ENCODE measurements at regions not wholly inside any gene's neighbourhood (a gene's known extent, or its start where the extent isn't known, plus 50 kb on each side); places are given as distances from the start of the nearest gene placed in this dataset.

- no peak for DNase-seq (ENCODE audit: low read depth in 4 of 4, low spot score in 2 of 4)
These were observed 685.5 kb downstream of the KCTD8 start for GRCh38 chr4:43763029-43763610.

DNA sequence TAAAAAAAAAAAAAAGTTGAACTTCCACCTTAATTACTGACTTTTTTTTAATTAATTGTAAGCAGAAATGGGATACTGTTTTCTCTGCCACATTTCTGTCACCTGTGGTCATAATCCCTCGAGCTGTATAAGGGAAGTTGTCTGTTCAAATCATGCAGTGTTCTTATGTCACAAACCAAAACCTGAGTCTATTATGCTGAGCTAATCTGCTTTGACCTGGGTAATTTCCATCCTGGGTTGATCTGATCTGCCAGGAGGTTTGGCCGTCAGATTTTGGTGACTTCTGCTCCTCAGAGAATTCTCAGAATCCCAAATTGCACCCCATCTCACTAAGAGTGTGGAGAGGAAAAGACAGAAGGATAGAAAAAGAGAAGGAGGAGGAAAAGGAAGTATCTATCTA is 683.1 kb downstream of the KCTD8 start:
- no peak for DNase-seq (ENCODE audit: low read depth in 4 of 4, low spot score in 2 of 4)

DNA sequence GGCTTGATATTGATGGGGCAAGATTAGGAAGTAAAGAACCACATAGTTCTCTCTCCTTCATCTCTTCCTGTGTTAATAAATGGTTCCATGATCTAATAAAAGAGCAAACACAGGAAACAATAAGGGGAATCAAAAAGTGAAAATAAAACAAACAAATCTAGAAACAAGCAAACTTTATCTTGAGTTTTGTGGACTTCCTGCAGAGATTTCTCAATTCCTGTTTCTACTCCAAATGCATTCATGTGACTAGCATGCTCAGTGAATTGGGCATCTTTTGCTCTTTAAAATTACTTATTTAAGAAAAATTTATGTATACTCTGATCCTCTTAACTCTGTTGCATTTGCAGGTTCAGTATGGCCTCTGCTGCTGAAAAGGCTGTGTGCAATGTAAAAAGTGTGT is 682.0 kb downstream of the KCTD8 start:
- DNase-seq (ENCODE audit: low read depth in 4 of 4, low spot score in 2 of 4): no peak

DNA sequence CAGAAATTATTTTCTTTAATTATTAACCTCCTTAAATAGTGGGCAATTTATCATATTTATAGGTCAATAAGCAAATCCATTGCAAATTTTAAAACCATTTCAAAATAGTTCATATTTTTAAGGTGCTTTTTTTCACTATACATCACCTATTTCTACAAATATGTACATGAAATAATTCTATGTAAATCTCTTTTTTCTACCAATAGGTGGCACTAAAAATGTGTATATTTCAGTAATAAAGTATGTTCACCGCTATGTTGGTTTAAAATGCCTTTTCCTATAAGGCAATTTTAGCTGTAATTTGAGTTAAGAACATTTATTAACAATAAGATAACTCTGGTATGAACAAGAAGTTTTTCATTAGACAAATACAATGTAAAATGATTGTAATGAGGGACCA is 672.2 kb downstream of the KCTD8 start:
- no peak for DNase-seq (ENCODE audit: low read depth in 4 of 4, low spot score in 2 of 4)

DNA sequence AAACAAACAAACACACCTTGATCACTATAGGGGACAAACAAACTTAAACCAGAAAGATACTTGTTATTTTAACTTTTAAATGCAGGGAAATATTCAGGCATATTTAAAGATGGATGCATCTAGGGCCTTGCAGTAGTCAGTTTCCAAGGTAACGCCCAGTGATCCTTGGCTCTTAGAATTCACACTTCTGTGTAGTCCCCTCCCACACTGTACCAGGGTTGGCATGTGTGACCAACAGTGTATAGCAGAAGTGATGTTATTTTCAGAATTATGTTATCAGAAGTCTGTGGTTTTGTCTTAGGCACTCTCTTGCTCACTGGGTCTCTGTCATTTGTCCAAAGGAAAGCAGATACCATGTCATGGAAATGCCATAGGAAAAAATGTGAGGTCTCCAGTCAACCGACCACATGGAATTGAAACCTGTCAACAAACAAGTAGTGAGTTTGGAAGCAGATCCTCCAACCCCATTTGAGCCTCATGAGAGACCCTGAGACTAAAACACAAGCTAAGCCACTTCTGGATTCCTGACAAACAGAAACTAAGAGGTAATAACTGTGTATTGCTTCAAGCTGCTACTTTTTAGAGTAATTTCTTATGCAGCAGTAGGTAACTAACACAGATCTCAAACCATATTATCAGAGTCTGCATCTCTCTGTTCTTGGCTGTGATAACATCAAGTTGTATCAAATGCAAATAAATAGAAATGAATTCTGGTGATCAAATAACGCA is 670.3 kb downstream of the KCTD8 start:
- no peak for DNase-seq (ENCODE audit: low read depth in 4 of 4, low spot score in 2 of 4)

DNA sequence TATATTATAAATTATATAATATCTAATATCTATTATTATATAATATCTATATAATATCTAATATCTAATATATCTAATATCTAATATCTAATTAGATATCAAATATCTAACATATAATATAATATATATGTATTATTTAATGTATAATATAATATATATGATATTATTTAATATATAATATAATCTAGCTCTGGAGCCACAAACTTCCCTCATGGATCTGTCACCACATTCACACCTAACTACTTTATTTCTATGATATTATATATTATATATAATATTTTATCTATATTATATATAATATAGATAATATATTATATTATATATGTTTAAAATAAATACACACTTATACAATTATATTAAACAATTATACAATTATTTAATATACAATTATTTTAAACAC is 667.5 kb downstream of the KCTD8 start:
- no peak for DNase-seq (ENCODE audit: low read depth in 4 of 4, low spot score in 2 of 4)

DNA sequence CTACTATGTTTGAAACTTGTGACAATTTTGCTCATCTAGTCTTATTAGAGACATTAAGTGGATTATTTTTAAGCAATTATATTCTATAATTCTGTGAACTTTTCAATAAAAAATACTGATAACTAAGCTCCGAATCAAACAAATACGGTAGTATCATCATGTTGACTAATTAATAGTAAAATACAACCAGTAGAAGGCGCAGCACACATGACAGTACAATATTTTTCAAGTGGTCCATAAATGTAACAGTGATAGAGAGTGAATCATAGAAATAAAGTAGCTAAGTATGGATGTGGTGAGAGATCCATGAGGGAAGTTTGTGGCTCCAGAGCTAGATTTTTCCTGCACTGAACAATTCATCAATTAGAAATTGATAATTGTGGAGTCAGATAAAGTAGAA is 666.2 kb downstream of the KCTD8 start:
- no peak for DNase-seq (ENCODE audit: low read depth in 4 of 4, low spot score in 2 of 4)

DNA sequence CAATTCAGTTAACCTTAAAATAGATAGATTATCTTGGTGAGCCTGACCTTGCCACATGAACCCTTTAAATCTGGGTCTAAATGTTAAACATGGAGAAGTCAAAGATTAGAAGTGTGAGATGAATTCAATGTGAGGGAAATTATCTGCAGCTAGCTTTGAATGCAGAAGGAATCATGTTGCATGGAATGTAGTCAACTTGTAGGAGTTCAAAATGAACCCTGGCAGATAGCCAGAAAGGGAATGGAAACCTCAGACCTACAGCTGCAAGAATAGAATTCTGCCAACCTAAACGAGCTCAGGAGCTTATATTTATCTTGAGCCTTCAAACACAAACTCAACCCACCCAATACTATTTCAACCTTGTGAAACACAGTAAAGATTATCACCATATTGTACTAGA is 632.5 kb downstream of the KCTD8 start:
- DNase-seq (ENCODE audit: low read depth in 4 of 4, low spot score in 2 of 4): no peak

DNA sequence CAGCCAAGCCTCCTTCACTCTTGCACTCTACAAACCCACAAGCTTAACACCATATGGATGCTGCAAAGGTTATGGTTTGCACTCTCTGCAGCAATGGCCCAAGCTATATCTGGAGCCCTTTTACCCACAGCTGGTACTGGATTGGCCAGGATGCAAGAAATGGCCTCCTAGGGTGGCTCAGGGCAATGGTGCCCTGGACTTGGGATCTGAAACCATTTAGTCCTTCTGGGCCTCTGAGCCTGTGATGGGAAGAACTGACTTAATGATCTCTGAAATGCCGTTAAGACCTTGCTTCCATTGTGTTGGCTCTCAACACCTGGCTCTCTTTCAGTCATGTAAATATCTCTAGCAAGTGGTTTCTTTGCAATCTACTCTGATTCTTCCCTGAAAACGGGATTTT is 626.0 kb downstream of the KCTD8 start:
- no peak for DNase-seq (ENCODE audit: low read depth in 4 of 4, low spot score in 2 of 4)

- DNase-seq (ENCODE audit: low read depth in 4 of 4, low spot score in 2 of 4): no peak
These were observed 612.7 kb downstream of the KCTD8 start for GRCh38 chr4:43835869-43836268.

DNA sequence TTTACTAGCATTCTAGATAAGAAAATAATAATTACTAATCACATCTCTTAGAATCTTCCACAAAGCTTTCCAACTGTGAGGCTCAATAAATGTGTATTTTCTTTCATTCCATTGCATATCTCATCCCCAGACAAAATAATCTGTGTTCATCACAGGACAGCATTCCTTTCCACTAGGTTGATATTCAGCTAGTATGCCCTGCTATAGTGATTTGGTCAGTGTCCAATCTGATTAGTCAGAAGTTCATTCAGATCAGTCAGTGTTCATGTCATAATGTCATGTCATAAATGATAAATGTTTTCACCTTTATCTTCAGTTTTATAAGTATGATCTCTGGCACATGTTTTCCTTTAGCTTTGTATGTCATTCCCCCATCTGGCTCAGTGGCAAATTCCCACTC is 611.4 kb downstream of the KCTD8 start:
- DNase-seq (ENCODE audit: low read depth in 4 of 4, low spot score in 2 of 4): no peak

DNA sequence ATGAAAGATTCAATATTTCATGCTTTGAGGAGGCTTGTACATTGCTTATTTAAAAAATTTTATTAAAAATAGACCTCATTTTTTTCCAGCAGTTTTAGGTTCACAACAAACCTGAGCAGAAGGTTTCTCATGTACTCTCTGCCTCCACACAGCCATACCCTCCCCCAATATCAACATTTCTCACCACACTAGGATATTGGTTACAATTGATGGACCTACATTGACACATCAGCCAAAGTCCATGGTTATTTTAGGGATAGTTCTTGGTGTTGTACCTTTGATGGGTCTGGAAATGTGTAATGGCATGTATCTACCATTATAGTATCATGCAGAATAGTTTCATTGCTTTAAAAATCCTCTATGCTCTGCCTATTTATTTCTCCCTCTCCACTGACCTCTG is 611.0 kb downstream of the KCTD8 start:
- DNase-seq (ENCODE audit: low read depth in 4 of 4, low spot score in 2 of 4): no peak

- no peak for DNase-seq (ENCODE audit: low read depth in 4 of 4, low spot score in 2 of 4)
These were observed 606.0 kb downstream of the KCTD8 start for GRCh38 chr4:43842594-43842993.

- no peak for DNase-seq (ENCODE audit: low read depth in 4 of 4, low spot score in 2 of 4)
These were observed 605.1 kb downstream of the KCTD8 start for GRCh38 chr4:43843501-43843900.

GRCh38 chr4:43846111-43846587 is 602.5 kb downstream of the KCTD8 start:
- no peak for DNase-seq (ENCODE audit: low read depth in 4 of 4, low spot score in 2 of 4)

- no peak for DNase-seq (ENCODE audit: low read depth in 4 of 4, low spot score in 2 of 4)
These were observed 594.9 kb downstream of the KCTD8 start for GRCh38 chr4:43853565-43854264.

- no peak for DNase-seq (ENCODE audit: low read depth in 4 of 4, low spot score in 2 of 4)
These were observed 593.3 kb downstream of the KCTD8 start for GRCh38 chr4:43855283-43855682.

GRCh38 chr4:43864616-43865146 is 583.9 kb downstream of the KCTD8 start:
- DNase-seq (ENCODE audit: low read depth in 4 of 4, low spot score in 2 of 4): no peak

- no peak for DNase-seq (ENCODE audit: low read depth in 4 of 4, low spot score in 2 of 4)
These were observed 580.7 kb downstream of the KCTD8 start for GRCh38 chr4:43867908-43868307.

- no peak for DNase-seq (ENCODE audit: low read depth in 4 of 4, low spot score in 2 of 4)
These were observed 573.0 kb downstream of the KCTD8 start for GRCh38 chr4:43875655-43876054.

GRCh38 chr4:43882470-43882869 is 566.1 kb downstream of the KCTD8 start:
- no peak for DNase-seq (ENCODE audit: low read depth in 4 of 4, low spot score in 2 of 4)

DNA sequence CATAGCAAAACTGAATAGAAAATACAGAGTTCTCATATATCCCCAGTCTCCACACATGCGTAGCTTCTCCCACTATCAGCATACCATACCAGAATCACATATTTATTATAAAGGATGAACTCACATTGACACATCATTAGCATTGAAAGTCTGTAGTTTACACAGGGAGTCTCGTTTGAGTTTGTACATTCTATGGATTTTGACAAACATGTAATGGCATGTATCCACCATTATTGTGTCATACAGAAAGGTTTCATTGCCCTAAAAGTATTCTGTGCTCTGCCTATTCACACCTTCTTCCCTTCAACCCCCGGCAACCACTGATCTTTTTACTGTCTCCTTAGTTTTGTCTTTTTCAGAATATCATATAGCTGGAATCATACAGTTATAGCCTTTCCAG is 562.4 kb downstream of the KCTD8 start:
- no peak for DNase-seq (ENCODE audit: low read depth in 4 of 4, low spot score in 2 of 4)
